Omental fat pad (tissue), 3 donors: ENCODE measurements at regions not wholly inside any gene's neighbourhood (a gene's known extent, or its start where the extent isn't known, plus 50 kb on each side); places are given as distances from the start of the nearest gene placed in this dataset.

ENCODE experiments used
- ATAC-seq: fragments of 150-250 bp; one replicate; pipeline ENCODE4 v1.9.1; 2016; ENCODE audit warnings: mild to moderate bottlenecking, moderate library complexity; ENCODE audit not compliant: low FRiP score
- DNase-seq: peaks from one replicate; pipeline ENCODE4 v3.0.0-alpha.2; 2019; ENCODE audit warnings: low spot score
- TF ChIP-seq, protein P1 (sequence below), 3 donors: fragments of 450-650 bp; IDR thresholded peaks; one replicate each; pipeline ENCODE4 v1.5.1; 2016 to 2017; ENCODE audit warnings: antibody characterized with exemption in 3 of 3, mild to moderate bottlenecking in 3 of 3, moderate library complexity in 2 of 3

DNA sequence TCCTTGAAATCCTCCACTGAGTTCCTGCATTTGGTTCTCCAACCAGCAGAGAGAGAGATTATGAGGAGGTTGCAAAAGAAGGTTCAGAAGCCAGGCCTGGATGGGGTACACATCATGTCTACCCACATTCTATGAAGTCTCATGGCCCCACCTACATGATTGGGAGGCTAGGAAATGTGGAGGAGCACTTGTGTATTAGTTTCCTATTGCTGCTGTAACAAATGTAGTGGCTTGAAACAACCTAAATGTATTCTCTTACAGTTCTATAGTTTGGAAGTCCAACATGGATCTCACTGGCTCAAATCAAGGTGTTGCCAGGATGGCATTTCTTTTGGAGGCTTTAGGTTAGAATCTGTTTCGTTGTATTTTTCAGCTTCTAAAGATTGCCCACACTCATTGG, 134.2 kb upstream of the ZNF648 start:
- TF ChIP-seq, protein P1, sequence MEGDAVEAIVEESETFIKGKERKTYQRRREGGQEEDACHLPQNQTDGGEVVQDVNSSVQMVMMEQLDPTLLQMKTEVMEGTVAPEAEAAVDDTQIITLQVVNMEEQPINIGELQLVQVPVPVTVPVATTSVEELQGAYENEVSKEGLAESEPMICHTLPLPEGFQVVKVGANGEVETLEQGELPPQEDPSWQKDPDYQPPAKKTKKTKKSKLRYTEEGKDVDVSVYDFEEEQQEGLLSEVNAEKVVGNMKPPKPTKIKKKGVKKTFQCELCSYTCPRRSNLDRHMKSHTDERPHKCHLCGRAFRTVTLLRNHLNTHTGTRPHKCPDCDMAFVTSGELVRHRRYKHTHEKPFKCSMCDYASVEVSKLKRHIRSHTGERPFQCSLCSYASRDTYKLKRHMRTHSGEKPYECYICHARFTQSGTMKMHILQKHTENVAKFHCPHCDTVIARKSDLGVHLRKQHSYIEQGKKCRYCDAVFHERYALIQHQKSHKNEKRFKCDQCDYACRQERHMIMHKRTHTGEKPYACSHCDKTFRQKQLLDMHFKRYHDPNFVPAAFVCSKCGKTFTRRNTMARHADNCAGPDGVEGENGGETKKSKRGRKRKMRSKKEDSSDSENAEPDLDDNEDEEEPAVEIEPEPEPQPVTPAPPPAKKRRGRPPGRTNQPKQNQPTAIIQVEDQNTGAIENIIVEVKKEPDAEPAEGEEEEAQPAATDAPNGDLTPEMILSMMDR (IDR thresholded peaks at IDR 0.05) = no peak
- ATAC-seq (no peak), DNase-seq (no peak)

DNA sequence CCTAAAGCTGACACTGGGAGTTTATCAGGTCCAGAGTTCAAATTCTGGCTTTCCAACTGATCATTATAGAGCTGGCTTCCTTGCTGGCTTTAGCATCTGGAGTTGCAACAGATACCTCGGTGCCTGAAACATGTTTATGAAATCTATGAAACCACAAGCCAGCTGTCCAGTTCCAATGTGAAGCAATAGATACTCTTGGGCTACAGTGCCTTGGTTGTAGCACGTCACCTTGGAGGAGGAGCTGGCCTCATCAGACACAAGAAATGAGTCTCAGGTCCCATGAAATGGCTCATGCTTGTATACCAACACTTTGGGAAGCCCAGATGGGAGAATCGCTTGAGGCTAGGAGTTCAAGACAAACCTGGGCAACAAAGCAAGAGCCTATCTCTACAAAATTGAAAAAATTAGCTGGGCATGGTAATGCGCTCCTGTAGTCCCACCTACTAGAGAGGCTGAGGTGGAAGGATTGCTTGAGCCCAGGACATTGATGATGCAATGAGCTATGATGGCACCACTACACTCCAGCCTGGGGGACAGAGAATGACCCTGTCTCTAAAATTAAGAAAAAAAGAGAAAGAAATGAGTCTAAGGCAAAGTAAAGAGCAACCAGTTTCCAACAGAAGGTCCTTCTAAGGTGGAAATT, 132.5 kb upstream of the ZNF648 start:
- ATAC-seq (peak; percentile 48), DNase-seq (no peak)
- TF ChIP-seq, protein P1 (IDR thresholded peaks at IDR 0.05) = no peak

DNA sequence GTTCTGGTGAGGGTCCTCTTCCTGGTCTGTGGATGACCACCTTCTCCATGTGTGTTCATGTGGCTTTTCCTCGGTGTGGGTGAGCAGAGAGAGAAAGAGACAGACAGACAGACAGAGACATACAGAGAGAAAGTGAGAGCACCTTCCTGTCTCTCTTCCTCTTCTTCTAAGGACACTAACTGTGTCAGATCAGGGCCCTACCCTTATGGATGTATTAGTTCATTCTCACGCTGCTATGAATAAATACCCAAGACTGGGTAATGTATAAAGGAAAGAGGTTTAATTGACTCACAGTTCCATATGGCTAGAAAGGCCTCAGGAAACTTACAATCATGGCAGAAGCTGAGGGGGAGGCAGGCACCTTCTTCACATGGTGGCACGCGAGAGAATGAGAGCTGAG, 131.5 kb upstream of the ZNF648 start:
- ATAC-seq = no peak
- DNase-seq = no peak
- TF ChIP-seq, protein P1 (IDR thresholded peaks at IDR 0.05) = no peak

DNA sequence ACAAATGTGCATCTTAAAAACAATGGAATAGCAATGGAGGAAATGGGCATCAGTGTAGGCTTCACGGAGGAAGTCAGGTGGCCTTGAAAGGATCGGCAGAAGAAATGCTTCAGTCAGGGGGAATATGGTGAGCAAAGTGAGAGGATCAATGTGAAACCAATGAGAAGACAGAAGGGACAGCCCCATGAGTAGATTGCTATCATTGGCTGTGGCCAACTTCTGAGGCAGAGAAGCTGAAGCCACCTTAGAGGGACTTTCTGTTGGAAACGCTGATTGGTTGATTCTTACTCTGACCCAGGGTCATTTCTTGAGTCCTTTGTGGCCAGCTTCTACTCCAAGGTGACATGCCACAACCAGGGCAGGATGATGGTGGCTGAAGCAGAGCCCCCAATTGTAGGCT, 130.7 kb upstream of the ZNF648 start:
- ATAC-seq (no peak), DNase-seq (no peak)
- TF ChIP-seq, protein P1 (IDR thresholded peaks at IDR 0.05) = no peak

DNA sequence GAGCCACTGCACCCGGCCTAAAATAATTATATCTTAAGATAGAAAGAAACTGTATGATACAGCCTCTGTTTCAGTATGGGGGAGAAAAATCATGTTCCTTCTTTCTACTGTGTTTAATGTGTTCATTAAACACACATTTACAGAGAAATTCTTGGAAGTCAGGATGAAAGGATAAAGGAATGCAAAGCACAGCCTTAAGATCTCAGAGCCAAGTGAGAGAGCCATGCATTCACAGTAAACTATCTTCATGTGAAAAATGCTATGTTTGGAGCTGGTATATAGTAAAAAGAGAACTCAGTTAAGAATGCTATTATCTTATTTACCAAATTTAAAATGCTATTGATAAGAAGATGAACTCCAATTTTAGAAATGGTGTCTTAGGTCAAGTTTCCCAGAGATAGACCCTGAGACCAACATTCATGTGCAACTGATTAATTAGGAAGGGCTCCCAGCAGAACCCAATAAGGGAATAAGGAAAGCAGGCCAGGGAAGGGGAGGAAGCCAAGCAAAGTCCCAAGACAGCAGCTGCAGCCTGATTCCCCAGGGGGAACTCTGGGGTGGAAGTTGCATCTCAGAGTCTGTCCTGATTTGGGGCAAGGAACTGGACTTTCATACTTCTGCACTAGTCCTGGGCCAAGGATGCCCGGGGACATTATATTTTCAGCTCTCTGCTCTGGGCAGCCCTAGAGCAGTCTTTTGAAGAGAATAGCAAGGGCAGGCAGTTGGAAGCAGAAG, 130.0 kb upstream of the ZNF648 start:
- no peak for ATAC-seq
- no peak for DNase-seq
- TF ChIP-seq, protein P1 (IDR thresholded peaks at IDR 0.05) = no peak

DNA sequence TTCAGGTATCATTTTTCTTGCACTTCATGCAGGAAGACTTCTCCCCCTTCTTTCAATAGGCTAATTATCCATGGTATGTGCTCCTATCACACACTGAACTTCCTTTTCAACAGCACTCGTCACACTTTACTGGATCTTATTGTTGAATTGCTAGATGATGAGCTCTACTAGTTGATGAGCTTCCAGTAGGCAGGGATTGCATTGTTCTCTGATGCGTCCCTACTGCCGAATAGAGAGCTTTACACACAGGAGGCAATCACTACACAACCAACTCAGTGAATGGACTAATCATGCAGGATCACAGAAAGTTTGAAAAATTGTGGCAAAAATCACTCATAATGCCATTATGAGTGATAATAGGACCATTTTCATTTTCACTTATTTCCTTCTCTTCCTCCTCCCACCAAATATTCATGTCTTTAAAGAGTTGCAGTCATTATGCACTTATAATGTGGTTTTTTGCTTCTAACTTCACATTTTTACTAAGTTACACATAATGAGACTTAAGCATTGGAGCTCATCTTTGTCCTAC, 128.1 kb upstream of the ZNF648 start:
- DNase-seq (no peak), ATAC-seq (no peak)
- TF ChIP-seq, protein P1 (IDR thresholded peaks at IDR 0.05) = no peak

DNA sequence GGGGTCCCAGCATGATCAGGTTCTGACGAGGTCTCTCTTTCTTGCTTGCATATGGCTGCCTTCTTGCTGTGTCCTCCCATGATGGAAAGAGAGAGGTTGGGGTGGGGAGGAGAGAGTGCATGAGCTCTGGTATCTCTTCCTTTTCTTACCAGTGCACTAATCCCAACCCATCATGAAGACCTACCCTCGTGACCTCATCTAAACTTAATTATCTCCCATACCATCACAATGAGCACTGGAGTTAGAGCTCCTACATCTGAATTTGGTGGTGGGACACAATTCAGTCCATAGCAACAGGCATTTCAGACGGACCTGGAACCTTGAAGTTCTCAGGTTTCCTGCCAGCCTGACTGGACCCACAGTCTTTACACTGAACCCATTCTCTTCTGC, 125.2 kb upstream of the ZNF648 start:
- ATAC-seq (no peak), DNase-seq (no peak)
- TF ChIP-seq, protein P1 (IDR thresholded peaks at IDR 0.05) = no peak
